DND-41 (cell line): ENCODE measurements at regions not wholly inside any gene's neighbourhood (a gene's known extent, or its start where the extent isn't known, plus 50 kb on each side); places are given as distances from the start of the nearest gene placed in this dataset.

Experiments used
- EZH2 ChIP-seq: IDR thresholded peaks from 3 replicates; pipeline ENCODE4 v1.6.1; 2012; ENCODE audit warnings: borderline replicate concordance, low read depth, mild to moderate bottlenecking, moderate library complexity, low read length, inconsistent platforms; ENCODE audit not compliant: severe bottlenecking
- TF ChIP-seq, protein P1 (sequence below): IDR thresholded peaks from 2 replicates; pipeline ENCODE4 v1.5.1; 2012; ENCODE audit warnings: borderline replicate concordance, low read length, moderate library complexity, mild to moderate bottlenecking; ENCODE audit not compliant: poor library complexity, severe bottlenecking; ENCODE audit errors: extremely low read depth

DNA sequence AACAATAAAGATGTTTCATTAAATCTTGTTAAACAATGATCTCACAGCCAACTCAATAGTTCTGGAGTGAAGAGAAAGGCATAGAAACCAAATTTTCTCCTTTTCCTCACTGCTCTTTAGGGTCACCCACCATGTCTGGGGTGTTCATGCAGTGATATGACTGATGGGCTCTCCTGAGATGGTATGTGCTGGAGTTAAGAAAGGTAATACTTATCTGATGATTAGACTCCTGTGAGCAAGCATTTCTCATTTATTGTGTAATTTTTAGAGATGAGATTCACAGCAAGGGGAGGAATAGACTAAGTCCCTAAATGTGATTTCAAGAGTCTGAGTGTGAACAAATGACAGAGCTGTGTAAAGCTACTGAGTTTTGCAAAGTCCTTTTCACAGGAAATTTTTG, 1361.3 kb upstream of the CELF2 start:
- TF ChIP-seq, protein P1, sequence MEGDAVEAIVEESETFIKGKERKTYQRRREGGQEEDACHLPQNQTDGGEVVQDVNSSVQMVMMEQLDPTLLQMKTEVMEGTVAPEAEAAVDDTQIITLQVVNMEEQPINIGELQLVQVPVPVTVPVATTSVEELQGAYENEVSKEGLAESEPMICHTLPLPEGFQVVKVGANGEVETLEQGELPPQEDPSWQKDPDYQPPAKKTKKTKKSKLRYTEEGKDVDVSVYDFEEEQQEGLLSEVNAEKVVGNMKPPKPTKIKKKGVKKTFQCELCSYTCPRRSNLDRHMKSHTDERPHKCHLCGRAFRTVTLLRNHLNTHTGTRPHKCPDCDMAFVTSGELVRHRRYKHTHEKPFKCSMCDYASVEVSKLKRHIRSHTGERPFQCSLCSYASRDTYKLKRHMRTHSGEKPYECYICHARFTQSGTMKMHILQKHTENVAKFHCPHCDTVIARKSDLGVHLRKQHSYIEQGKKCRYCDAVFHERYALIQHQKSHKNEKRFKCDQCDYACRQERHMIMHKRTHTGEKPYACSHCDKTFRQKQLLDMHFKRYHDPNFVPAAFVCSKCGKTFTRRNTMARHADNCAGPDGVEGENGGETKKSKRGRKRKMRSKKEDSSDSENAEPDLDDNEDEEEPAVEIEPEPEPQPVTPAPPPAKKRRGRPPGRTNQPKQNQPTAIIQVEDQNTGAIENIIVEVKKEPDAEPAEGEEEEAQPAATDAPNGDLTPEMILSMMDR, result no peak
- TF ChIP-seq EZH2, result no peak
